Tibial nerve (tissue), 4 donors: ENCODE measurements at regions not wholly inside any gene's neighbourhood (a gene's known extent, or its start where the extent isn't known, plus 50 kb on each side); places are given as distances from the start of the nearest gene placed in this dataset.

Source experiments
- CTCF ChIP-seq, 5 experiments: fragments of 200-600 bp in 3 of 5; fragments of 450-650 bp in 2 of 5; sonication (generic) in 3 of 5; IDR thresholded peaks; one replicate each; pipeline ENCODE4 v1.5.1; 2016 to 2019; ENCODE audit warnings: antibody characterized with exemption in 5 of 5, mild to moderate bottlenecking in 3 of 5, moderate library complexity in 2 of 5
- EP300 ChIP-seq, 2 donors: sonication (generic); formaldehyde crosslinking; IDR thresholded peaks; one replicate each; pipeline ENCODE4 v1.6.1; 2017; ENCODE audit warnings: antibody characterized with exemption in 2 of 2, mild to moderate bottlenecking in 1 of 2
- POLR2A ChIP-seq, 2 donors: fragments of 450-650 bp; IDR thresholded peaks; one replicate each; pipeline ENCODE4 v1.6.1; 2017; ENCODE audit warnings: antibody characterized with exemption in 2 of 2, mild to moderate bottlenecking in 2 of 2, moderate library complexity in 2 of 2

GRCh38 chr16:61309386-61309785, 726.9 kb downstream of the CDH8 start:
- TF ChIP-seq POLR2A (IDR thresholded peaks at IDR 0.05) (no peak), CTCF (IDR thresholded peaks at IDR 0.05) (no peak), EP300 (IDR thresholded peaks at IDR 0.05) (no peak)
